Astrocyte (in vitro differentiated cells and primary cell): ENCODE measurements at regions not wholly inside any gene's neighbourhood (a gene's known extent, or its start where the extent isn't known, plus 50 kb on each side); places are given as distances from the start of the nearest gene placed in this dataset.

Experiments used
- DNase-seq: peaks from one replicate; pipeline ENCODE4 v3.0.0-alpha.2; 2010; ENCODE audit warnings: low read depth
- FAIRE-seq: peaks from 2 replicates; lab custom pipeline; 2011; peaks lifted over from hg19 to GRCh38; lab: Jason Lieb, UNC
- H2AFZ ChIP-seq: 2 replicates; pipeline ENCODE4 v1.6.0; 2012; ENCODE audit warnings: low read depth, low read length, inconsistent platforms
- H3K27ac ChIP-seq: 2 replicates; pipeline ENCODE4 v1.5.1; 2011; ENCODE audit warnings: low read depth, low read length, inconsistent platforms
- H3K27me3 ChIP-seq: 2 replicates; pipeline ENCODE4 v1.6.0; 2011; ENCODE audit warnings: low read length, inconsistent platforms; ENCODE audit not compliant: insufficient read depth
- H3K36me3 ChIP-seq: 2 replicates; pipeline ENCODE4 v1.5.1; 2011; ENCODE audit warnings: low read length, inconsistent platforms; ENCODE audit not compliant: insufficient read depth
- H3K4me1 ChIP-seq: 2 replicates; pipeline ENCODE4 v1.5.1; 2011; ENCODE audit warnings: low read length, inconsistent platforms; ENCODE audit not compliant: insufficient read depth
- H3K4me2 ChIP-seq: 2 replicates; pipeline ENCODE4 v1.6.0; 2012; ENCODE audit warnings: low read length, inconsistent platforms
- H3K4me3 ChIP-seq: 2 replicates; pipeline ENCODE4 v1.5.1; 2011; ENCODE audit warnings: low read depth, mild to moderate bottlenecking, low read length, inconsistent platforms; ENCODE audit not compliant: insufficient read depth
- H3K79me2 ChIP-seq: 2 replicates; pipeline ENCODE4 v1.6.0; 2012; ENCODE audit warnings: mild to moderate bottlenecking, low read length, inconsistent platforms; ENCODE audit not compliant: insufficient read depth
- H3K9ac ChIP-seq: 2 replicates; pipeline ENCODE4 v1.6.0; 2012; ENCODE audit warnings: mild to moderate bottlenecking, low read length, inconsistent platforms
- H3K9me3 ChIP-seq: 2 replicates; pipeline ENCODE4 v1.5.1; 2012; ENCODE audit warnings: low read depth, mild to moderate bottlenecking, low read length, inconsistent platforms; ENCODE audit not compliant: insufficient read depth
- H4K20me1 ChIP-seq: 2 replicates; pipeline ENCODE4 v1.6.0; 2012; ENCODE audit warnings: low read length, inconsistent platforms; ENCODE audit not compliant: insufficient read depth
- H3K27ac Mint-ChIP-seq: one replicate; pipeline ENCODE4 v1.8.0; 2021; ENCODE audit warnings: mild to moderate bottlenecking, mixed read lengths; ENCODE audit not compliant: unreplicated experiment
- H3K27me3 Mint-ChIP-seq: one replicate; pipeline ENCODE4 v1.8.0; 2021; ENCODE audit warnings: low read depth, mixed read lengths; ENCODE audit not compliant: unreplicated experiment
- H3K36me3 Mint-ChIP-seq: one replicate; pipeline ENCODE4 v1.8.0; 2021; ENCODE audit warnings: low read depth, mixed read lengths; ENCODE audit not compliant: unreplicated experiment
- H3K4me1 Mint-ChIP-seq: one replicate; pipeline ENCODE4 v1.8.0; 2021; ENCODE audit warnings: low read depth, mixed read lengths; ENCODE audit not compliant: unreplicated experiment
- H3K4me3 Mint-ChIP-seq: one replicate; pipeline ENCODE4 v1.8.0; 2021; ENCODE audit warnings: mild to moderate bottlenecking, moderate library complexity, mixed read lengths; ENCODE audit not compliant: unreplicated experiment
- H3K9me3 Mint-ChIP-seq: one replicate; pipeline ENCODE4 v1.8.0; 2021; ENCODE audit warnings: mild to moderate bottlenecking, mixed read lengths; ENCODE audit not compliant: unreplicated experiment
- EZH2 ChIP-seq: IDR thresholded peaks from 2 replicates; pipeline ENCODE4 v1.6.1; 2012; ENCODE audit warnings: mild to moderate bottlenecking, low read length, inconsistent platforms; ENCODE audit not compliant: insufficient read depth
- TF ChIP-seq, protein P1 (sequence below): IDR thresholded peaks from 2 replicates; pipeline ENCODE4 v1.5.1; 2011; ENCODE audit warnings: low read depth, mild to moderate bottlenecking, inconsistent platforms, low read length, moderate library complexity; ENCODE audit not compliant: insufficient read depth

DNA sequence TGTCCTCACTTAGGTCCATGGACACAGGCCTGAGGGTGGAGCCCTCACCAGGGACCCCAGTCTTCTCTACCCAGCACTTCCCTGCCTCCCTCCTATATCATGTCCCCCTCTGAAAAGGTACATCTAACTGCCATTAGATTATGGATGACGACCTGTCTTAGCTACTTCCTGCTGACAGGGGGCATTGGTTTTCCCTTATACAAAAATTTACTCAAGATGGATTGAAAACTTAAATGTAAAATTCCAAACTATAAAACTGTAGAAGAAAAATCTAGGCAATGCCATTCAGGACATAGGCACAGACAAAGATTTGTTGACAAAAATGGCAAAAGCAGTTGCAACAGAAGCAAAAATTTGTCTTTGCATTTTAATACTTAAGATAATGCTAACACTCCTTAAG lies 623.2 kb upstream of the FAM174A start:
- FAIRE-seq (no peak), DNase-seq (no peak)
- no peak overlapping the region for H3K27ac Mint-ChIP-seq
- H3K27me3 Mint-ChIP-seq = no peaks in the 10 kb centered on the region
- H3K27me3 ChIP-seq = no peaks in the 10 kb centered on the region
- H3K9ac ChIP-seq = no peak overlapping the region
- H3K4me1 ChIP-seq = no peaks in the 10 kb centered on the region
- no peaks in the 10 kb centered on the region for H3K4me1 Mint-ChIP-seq
- no peak overlapping the region for H3K4me3 ChIP-seq
- no peaks in the 10 kb centered on the region for H4K20me1 ChIP-seq
- no peak for TF ChIP-seq EZH2
- TF ChIP-seq, protein P1, sequence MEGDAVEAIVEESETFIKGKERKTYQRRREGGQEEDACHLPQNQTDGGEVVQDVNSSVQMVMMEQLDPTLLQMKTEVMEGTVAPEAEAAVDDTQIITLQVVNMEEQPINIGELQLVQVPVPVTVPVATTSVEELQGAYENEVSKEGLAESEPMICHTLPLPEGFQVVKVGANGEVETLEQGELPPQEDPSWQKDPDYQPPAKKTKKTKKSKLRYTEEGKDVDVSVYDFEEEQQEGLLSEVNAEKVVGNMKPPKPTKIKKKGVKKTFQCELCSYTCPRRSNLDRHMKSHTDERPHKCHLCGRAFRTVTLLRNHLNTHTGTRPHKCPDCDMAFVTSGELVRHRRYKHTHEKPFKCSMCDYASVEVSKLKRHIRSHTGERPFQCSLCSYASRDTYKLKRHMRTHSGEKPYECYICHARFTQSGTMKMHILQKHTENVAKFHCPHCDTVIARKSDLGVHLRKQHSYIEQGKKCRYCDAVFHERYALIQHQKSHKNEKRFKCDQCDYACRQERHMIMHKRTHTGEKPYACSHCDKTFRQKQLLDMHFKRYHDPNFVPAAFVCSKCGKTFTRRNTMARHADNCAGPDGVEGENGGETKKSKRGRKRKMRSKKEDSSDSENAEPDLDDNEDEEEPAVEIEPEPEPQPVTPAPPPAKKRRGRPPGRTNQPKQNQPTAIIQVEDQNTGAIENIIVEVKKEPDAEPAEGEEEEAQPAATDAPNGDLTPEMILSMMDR = no peak
- no peak overlapping the region for H3K4me2 ChIP-seq
- H3K36me3 ChIP-seq = no peaks in the 10 kb centered on the region
- no peaks in the 10 kb centered on the region for H3K9me3 ChIP-seq
- no peak overlapping the region for H3K4me3 Mint-ChIP-seq
- H3K36me3 Mint-ChIP-seq = no peaks in the 10 kb centered on the region
- H3K79me2 ChIP-seq = no peaks in the 10 kb centered on the region
- no peak overlapping the region for H2AFZ ChIP-seq
- H3K27ac ChIP-seq = no peak overlapping the region
- H3K9me3 Mint-ChIP-seq = no peaks in the 10 kb centered on the region

DNA sequence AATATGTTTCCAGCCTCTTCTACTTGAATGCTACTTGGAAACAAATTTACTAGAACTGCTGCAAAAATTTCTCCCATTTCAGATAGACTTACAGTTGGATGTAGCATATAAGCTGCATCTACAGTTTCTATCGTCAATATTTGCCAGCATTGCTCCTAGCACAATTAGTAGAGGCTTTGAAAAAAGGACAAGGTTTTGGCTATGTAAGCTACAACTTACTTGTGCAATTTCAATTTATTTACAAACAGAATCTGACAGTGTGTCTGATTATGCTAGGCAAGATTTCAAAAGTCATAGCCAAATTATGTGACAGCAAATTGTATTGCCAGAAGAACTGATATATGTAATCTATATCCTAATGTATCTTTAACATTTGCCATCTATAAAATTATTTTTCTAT lies 628.4 kb upstream of the FAM174A start:
- FAIRE-seq = no peak
- DNase-seq = no peak
- Mint-ChIP-seq H3K9me3 (no peaks in the 10 kb centered on the region), H3K36me3 (no peaks in the 10 kb centered on the region), H3K27ac (no peak overlapping the region), H3K4me3 (no peak overlapping the region), H3K27me3 (no peaks in the 10 kb centered on the region), H3K4me1 (no peaks in the 10 kb centered on the region)
- Histone ChIP-seq H3K9me3 (no peaks in the 10 kb centered on the region), H3K36me3 (no peaks in the 10 kb centered on the region), H3K27ac (no peak overlapping the region), H3K79me2 (no peaks in the 10 kb centered on the region), H3K4me1 (no peaks in the 10 kb centered on the region), H3K4me2 (no peak overlapping the region), H3K27me3 (no peaks in the 10 kb centered on the region), H3K4me3 (no peak overlapping the region), H4K20me1 (no peaks in the 10 kb centered on the region), H2AFZ (no peak overlapping the region), H3K9ac (no peak overlapping the region)
- TF ChIP-seq, protein P1 = no peak
- TF ChIP-seq EZH2 = no peak

DNA sequence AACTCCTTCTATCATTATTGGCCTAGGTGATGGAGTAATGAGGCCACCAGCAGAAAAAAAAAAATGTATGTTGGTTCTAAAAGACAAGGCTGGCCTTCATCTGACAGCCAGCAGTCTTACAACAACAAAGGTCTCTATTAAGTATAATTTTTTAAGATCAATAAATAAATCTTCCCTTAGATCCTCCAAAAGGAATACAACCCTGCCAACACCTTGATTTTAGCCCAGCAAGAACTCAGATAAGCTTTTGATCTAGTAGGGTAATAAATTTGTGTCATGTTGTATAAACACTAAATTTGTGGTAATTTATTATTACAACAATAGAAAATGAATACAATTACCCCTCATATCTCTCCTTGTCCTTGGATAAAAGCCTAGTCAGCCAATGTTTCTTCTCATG lies 633.2 kb upstream of the FAM174A start:
- no peaks in the 10 kb centered on the region for H3K36me3 ChIP-seq
- no peaks in the 10 kb centered on the region for H4K20me1 ChIP-seq
- FAIRE-seq (no peak), DNase-seq (no peak)
- H3K9ac ChIP-seq = no peak overlapping the region
- no peaks in the 10 kb centered on the region for H3K9me3 ChIP-seq
- H3K27ac ChIP-seq = no peak overlapping the region
- Mint-ChIP-seq H3K27ac (no peak overlapping the region), H3K4me1 (peaks cover 5% of the 10 kb centered on the region), H3K9me3 (no peaks in the 10 kb centered on the region), H3K27me3 (no peaks in the 10 kb centered on the region), H3K4me3 (no peak overlapping the region), H3K36me3 (no peaks in the 10 kb centered on the region)
- H3K4me1 ChIP-seq = peaks cover 10% of the 10 kb centered on the region
- H3K4me2 ChIP-seq = no peak overlapping the region
- no peak overlapping the region for H2AFZ ChIP-seq
- TF ChIP-seq, protein P1 = no peak
- TF ChIP-seq EZH2 = no peak
- H3K27me3 ChIP-seq = no peaks in the 10 kb centered on the region
- no peaks in the 10 kb centered on the region for H3K79me2 ChIP-seq
- H3K4me3 ChIP-seq = no peak overlapping the region
